NT2/D1 (cell line): ENCODE measurements at regions not wholly inside any gene's neighbourhood (a gene's known extent, or its start where the extent isn't known, plus 50 kb on each side); places are given as distances from the start of the nearest gene placed in this dataset.

Source experiments
- DNase-seq: peaks from one replicate; pipeline ENCODE4 v3.0.0-alpha.2; 2011; ENCODE audit warnings: low read depth, low spot score
- H3K27me3 ChIP-seq: 2 replicates; pipeline ENCODE4 v1.6.0; 2011; ENCODE audit warnings: mild to moderate bottlenecking; ENCODE audit not compliant: insufficient read length, insufficient read depth
- H3K36me3 ChIP-seq: 2 replicates; pipeline ENCODE4 v1.6.1; 2011; ENCODE audit warnings: mild to moderate bottlenecking, low read length, mixed read lengths; ENCODE audit not compliant: insufficient read depth, insufficient read length
- H3K4me1 ChIP-seq: 2 replicates; pipeline ENCODE4 v1.5.1; 2011; ENCODE audit not compliant: insufficient read depth, insufficient read length
- H3K4me3 ChIP-seq: 2 replicates; pipeline ENCODE4 v1.5.1; 2011; ENCODE audit warnings: low read depth; ENCODE audit not compliant: insufficient read length
- H3K9ac ChIP-seq: 2 replicates; pipeline ENCODE4 v1.6.0; 2011; ENCODE audit warnings: low read depth; ENCODE audit not compliant: insufficient read length
- H3K9me3 ChIP-seq: 2 replicates; pipeline ENCODE4 v1.5.1; 2011; ENCODE audit warnings: mild to moderate bottlenecking, low read length; ENCODE audit not compliant: insufficient read depth
- SUZ12 ChIP-seq: IDR thresholded peaks from 2 replicates; pipeline ENCODE4 v1.6.1; 2011; ENCODE audit not compliant: insufficient read length, insufficient read depth; ENCODE audit errors: extremely low read depth
- YY1 ChIP-seq: IDR thresholded peaks from 2 replicates; pipeline ENCODE4 v1.6.1; 2011; ENCODE audit not compliant: insufficient read length, insufficient read depth
- ZNF274 ChIP-seq: IDR thresholded peaks from 2 replicates; pipeline ENCODE4 v1.6.1; 2011; ENCODE audit warnings: mild to moderate bottlenecking, low read depth, low read length

- DNase-seq = no peak
- Histone ChIP-seq H3K4me3 (no peak overlapping the region), H3K27me3 (peaks cover 3% of the 10 kb centered on the region), H3K9ac (no peak overlapping the region), H3K36me3 (no peaks in the 10 kb centered on the region), H3K9me3 (peaks cover 12% of the 10 kb centered on the region; the same call in 1 of the 2 replicates), H3K4me1 (no peaks in the 10 kb centered on the region)
- TF ChIP-seq ZNF274 (no peak), YY1 (no peak), SUZ12 (no peak)
Measured at GRCh38 chr16:86444261-86444660, 66.1 kb upstream of the FOXF1 start.

- Histone ChIP-seq H3K4me3 (no peak overlapping the region), H3K9ac (no peak overlapping the region), H3K27me3 (peaks cover 3% of the 10 kb centered on the region), H3K4me1 (no peaks in the 10 kb centered on the region), H3K9me3 (peaks cover 12% of the 10 kb centered on the region; the same call in 1 of the 2 replicates), H3K36me3 (no peaks in the 10 kb centered on the region)
- no peak for DNase-seq
- TF ChIP-seq SUZ12 (no peak), ZNF274 (no peak), YY1 (no peak)
Measured at GRCh38 chr16:86444661-86445060, 65.7 kb upstream of the FOXF1 start.

- H3K4me3 ChIP-seq = no peak overlapping the region
- no peak overlapping the region for H3K9ac ChIP-seq
- H3K36me3 ChIP-seq = no peaks in the 10 kb centered on the region
- no peak for TF ChIP-seq ZNF274
- no peak for TF ChIP-seq SUZ12
- TF ChIP-seq YY1 = no peak
- H3K27me3 ChIP-seq = peaks cover 3% of the 10 kb centered on the region
- DNase-seq = no peak
- peaks cover 12% of the 10 kb centered on the region; the same call in 1 of the 2 replicates for H3K9me3 ChIP-seq
- no peaks in the 10 kb centered on the region for H3K4me1 ChIP-seq
Measured at GRCh38 chr16:86446279-86446678, 64.0 kb upstream of the FOXF1 start.

- H3K36me3 ChIP-seq = no peaks in the 10 kb centered on the region
- H3K4me1 ChIP-seq = no peaks in the 10 kb centered on the region
- peaks cover 12% of the 10 kb centered on the region; the same call in 1 of the 2 replicates for H3K9me3 ChIP-seq
- DNase-seq = no peak
- H3K27me3 ChIP-seq = no peaks in the 10 kb centered on the region
- no peak overlapping the region for H3K9ac ChIP-seq
- no peak overlapping the region for H3K4me3 ChIP-seq
- no peak for TF ChIP-seq SUZ12
- TF ChIP-seq YY1 = no peak
- no peak for TF ChIP-seq ZNF274
Measured at GRCh38 chr16:86447228-86447627, 63.1 kb upstream of the FOXF1 start.

GRCh38 chr16:86448306-86448890, 61.9 kb upstream of the FOXF1 start:
- Histone ChIP-seq H3K4me1 (no peaks in the 10 kb centered on the region), H3K36me3 (no peaks in the 10 kb centered on the region), H3K4me3 (no peak overlapping the region), H3K9me3 (peaks cover 19% of the 10 kb centered on the region; the same call in 1 of the 2 replicates), H3K9ac (no peak overlapping the region), H3K27me3 (no peaks in the 10 kb centered on the region)
- DNase-seq = no peak
- TF ChIP-seq SUZ12 (no peak), ZNF274 (no peak), YY1 (no peak)

GRCh38 chr16:86449446-86450095, 60.8 kb upstream of the FOXF1 start:
- Histone ChIP-seq H3K9ac (no peak overlapping the region), H3K4me1 (no peaks in the 10 kb centered on the region), H3K9me3 (peaks cover 19% of the 10 kb centered on the region; the same call in 1 of the 2 replicates), H3K36me3 (no peaks in the 10 kb centered on the region), H3K27me3 (no peaks in the 10 kb centered on the region), H3K4me3 (no peak overlapping the region)
- no peak for DNase-seq
- TF ChIP-seq YY1 = no peak
- no peak for TF ChIP-seq SUZ12
- TF ChIP-seq ZNF274 = no peak

GRCh38 chr16:86450691-86451090, 59.6 kb upstream of the FOXF1 start:
- no peaks in the 10 kb centered on the region for H3K4me1 ChIP-seq
- TF ChIP-seq ZNF274 (no peak), SUZ12 (no peak), YY1 (no peak)

More at GRCh38 chr16:86450691-86451090, 59.6 kb upstream of the FOXF1 start:
- no peak overlapping the region for H3K9ac ChIP-seq
- H3K9me3 ChIP-seq = peaks cover 19% of the 10 kb centered on the region; the same call in 1 of the 2 replicates
- no peak overlapping the region for H3K4me3 ChIP-seq
- no peak for DNase-seq
- no peaks in the 10 kb centered on the region for H3K36me3 ChIP-seq
- H3K27me3 ChIP-seq = no peaks in the 10 kb centered on the region
